Parathyroid adenoma (tissue), 2 donors: ENCODE measurements at regions not wholly inside any gene's neighbourhood (a gene's known extent, or its start where the extent isn't known, plus 50 kb on each side); places are given as distances from the start of the nearest gene placed in this dataset.

Experiments used
- H2AFZ ChIP-seq: fragments of 300-600 bp; sonication (generic); one replicate; pipeline ENCODE4 v1.7.0; 2017; ENCODE audit warnings: antibody characterized with exemption, mild to moderate bottlenecking
- H3K27ac ChIP-seq: fragments of 300-600 bp; sonication (generic); one replicate; pipeline ENCODE4 v1.7.0; 2017
- H3K27me3 ChIP-seq: fragments of 300-600 bp; sonication (generic); one replicate; pipeline ENCODE4 v1.7.0; 2017; ENCODE audit warnings: low read length; ENCODE audit not compliant: control insufficient read depth, insufficient read depth
- H3K36me3 ChIP-seq: fragments of 300-600 bp; sonication (generic); one replicate; pipeline ENCODE4 v1.7.0; 2017; ENCODE audit warnings: low read length; ENCODE audit not compliant: control insufficient read depth, insufficient read depth
- H3K4me1 ChIP-seq: fragments of 300-600 bp; sonication (generic); one replicate; pipeline ENCODE4 v1.7.0; 2017; ENCODE audit warnings: control low read depth
- H3K4me2 ChIP-seq: fragments of 300-600 bp; sonication (generic); one replicate; pipeline ENCODE4 v1.7.0; 2017; ENCODE audit warnings: low read length
- H3K4me3 ChIP-seq: fragments of 300-600 bp; sonication (generic); one replicate; pipeline ENCODE4 v1.7.0; 2017; ENCODE audit warnings: low read depth, low read length
- H3K79me2 ChIP-seq: fragments of 300-600 bp; sonication (generic); one replicate; pipeline ENCODE4 v1.7.0; 2017; ENCODE audit warnings: control low read depth
- H3K9ac ChIP-seq: fragments of 300-600 bp; sonication (generic); one replicate; pipeline ENCODE4 v1.7.0; 2017; ENCODE audit warnings: mild to moderate bottlenecking
- H3K9me3 ChIP-seq: fragments of 300-600 bp; sonication (generic); one replicate; pipeline ENCODE4 v1.7.0; 2017; ENCODE audit warnings: low read length; ENCODE audit not compliant: control insufficient read depth
- TF ChIP-seq, protein P1 (sequence below): fragments of 300-600 bp; sonication (generic); IDR thresholded peaks from one replicate; pipeline ENCODE4 v1.7.0; 2017; ENCODE audit warnings: antibody characterized with exemption, mild to moderate bottlenecking
- donor health status: primary hyperparathyroidism.

DNA sequence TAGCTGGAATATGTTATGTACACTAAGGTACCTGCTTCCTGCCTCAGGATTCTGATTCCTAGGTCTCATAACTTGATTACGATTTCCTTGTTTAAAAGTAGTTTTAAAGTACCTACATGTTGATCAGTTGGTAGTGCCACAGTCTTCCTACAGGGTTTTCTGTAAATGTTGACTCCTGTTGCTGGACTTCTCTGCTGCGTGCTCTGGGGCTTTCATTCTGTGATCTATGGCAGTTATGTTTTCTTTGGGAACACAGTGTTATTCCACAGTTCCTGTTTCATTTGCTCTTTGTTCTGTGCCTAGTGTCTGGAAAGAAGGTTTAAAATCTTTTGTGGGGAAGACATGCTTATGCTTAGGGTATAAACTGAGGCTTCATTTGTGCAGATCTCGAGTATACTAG lies 343.5 kb downstream of the PLK2 start:
- no peak overlapping the region for H3K27ac ChIP-seq
- H3K27me3 ChIP-seq: no peaks in the 10 kb centered on the region
- H3K4me2 ChIP-seq: no peak overlapping the region
- H3K9me3 ChIP-seq: no peaks in the 10 kb centered on the region
- H3K36me3 ChIP-seq: no peaks in the 10 kb centered on the region
- no peaks in the 10 kb centered on the region for H3K4me1 ChIP-seq
- H2AFZ ChIP-seq: no peak overlapping the region
- H3K9ac ChIP-seq: no peak overlapping the region
- H3K4me3 ChIP-seq: no peak overlapping the region
- TF ChIP-seq, protein P1, sequence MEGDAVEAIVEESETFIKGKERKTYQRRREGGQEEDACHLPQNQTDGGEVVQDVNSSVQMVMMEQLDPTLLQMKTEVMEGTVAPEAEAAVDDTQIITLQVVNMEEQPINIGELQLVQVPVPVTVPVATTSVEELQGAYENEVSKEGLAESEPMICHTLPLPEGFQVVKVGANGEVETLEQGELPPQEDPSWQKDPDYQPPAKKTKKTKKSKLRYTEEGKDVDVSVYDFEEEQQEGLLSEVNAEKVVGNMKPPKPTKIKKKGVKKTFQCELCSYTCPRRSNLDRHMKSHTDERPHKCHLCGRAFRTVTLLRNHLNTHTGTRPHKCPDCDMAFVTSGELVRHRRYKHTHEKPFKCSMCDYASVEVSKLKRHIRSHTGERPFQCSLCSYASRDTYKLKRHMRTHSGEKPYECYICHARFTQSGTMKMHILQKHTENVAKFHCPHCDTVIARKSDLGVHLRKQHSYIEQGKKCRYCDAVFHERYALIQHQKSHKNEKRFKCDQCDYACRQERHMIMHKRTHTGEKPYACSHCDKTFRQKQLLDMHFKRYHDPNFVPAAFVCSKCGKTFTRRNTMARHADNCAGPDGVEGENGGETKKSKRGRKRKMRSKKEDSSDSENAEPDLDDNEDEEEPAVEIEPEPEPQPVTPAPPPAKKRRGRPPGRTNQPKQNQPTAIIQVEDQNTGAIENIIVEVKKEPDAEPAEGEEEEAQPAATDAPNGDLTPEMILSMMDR: no peak
- H3K79me2 ChIP-seq: no peaks in the 10 kb centered on the region

DNA sequence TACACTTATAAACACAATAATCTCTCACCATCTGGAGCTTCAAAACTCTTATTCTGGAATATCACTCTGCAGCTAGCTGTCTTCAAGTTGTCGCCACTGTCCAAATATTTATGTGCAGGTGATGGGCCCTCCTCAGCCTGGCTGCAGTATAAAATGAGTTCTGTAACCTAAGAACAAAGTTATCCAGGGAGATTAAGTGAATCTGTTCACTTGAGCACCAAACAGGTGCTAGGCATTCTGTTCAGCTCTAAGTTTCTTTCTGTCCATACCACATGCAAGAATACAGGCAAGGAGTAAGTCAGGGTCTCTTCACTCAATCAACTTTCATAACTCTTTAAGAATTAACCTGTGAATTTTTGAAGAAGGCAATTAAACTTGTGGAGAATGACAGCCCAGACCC lies 344.1 kb downstream of the PLK2 start:
- H3K4me1 ChIP-seq: no peaks in the 10 kb centered on the region
- H3K79me2 ChIP-seq: no peaks in the 10 kb centered on the region
- H3K4me2 ChIP-seq: no peak overlapping the region
- no peak overlapping the region for H3K4me3 ChIP-seq
- TF ChIP-seq, protein P1: no peak
- H3K9me3 ChIP-seq: no peaks in the 10 kb centered on the region
- H3K9ac ChIP-seq: no peak overlapping the region
- H2AFZ ChIP-seq: no peak overlapping the region
- H3K36me3 ChIP-seq: no peaks in the 10 kb centered on the region
- H3K27me3 ChIP-seq: no peaks in the 10 kb centered on the region
- no peak overlapping the region for H3K27ac ChIP-seq

DNA sequence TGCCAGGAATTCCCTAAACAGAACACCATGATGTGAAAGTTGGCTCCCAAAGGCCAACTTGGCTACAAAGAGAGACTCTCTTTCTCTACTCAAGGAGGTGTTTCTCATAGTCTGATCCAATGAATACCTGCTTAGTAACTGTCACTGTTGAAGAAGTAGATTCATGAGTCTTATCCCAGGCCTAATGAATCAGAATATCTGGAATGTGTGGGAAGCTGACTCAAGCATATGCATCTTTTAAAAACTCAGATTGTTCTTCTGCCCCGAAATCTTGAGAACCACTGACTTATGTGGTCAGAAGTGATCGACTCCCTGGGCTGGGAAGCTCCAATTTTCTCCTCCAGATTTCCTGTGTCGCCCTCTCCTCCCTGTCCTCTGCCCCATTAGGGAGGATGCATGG lies 345.6 kb downstream of the PLK2 start:
- no peak overlapping the region for H3K27ac ChIP-seq
- H3K9ac ChIP-seq: no peak overlapping the region
- H3K4me1 ChIP-seq: no peaks in the 10 kb centered on the region
- no peaks in the 10 kb centered on the region for H3K9me3 ChIP-seq
- TF ChIP-seq, protein P1: no peak
- H3K4me2 ChIP-seq: no peak overlapping the region
- no peak overlapping the region for H3K4me3 ChIP-seq
- no peak overlapping the region for H2AFZ ChIP-seq
- no peaks in the 10 kb centered on the region for H3K36me3 ChIP-seq
- H3K27me3 ChIP-seq: no peaks in the 10 kb centered on the region
- H3K79me2 ChIP-seq: no peaks in the 10 kb centered on the region

DNA sequence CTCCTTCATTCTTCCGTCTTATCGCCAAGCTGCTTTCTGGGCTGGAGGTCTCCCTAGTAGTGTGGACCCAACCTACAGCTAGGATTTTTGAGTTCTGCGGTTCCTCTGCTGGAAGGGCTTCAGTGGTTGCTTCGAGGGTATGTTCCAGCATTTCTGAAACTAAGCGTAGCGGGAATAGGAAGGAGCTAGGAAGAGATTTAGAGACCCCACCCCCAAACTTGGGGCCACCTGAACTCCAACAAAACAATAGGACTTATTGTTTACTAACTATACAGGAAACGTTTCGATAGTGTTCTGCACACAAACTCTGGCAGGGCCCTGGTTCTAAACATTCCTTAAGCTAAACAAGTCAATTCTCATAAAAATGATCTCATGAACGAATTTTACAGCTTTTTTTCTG lies 346.7 kb downstream of the PLK2 start:
- no peak overlapping the region for H3K27ac ChIP-seq
- no peak overlapping the region for H3K4me3 ChIP-seq
- no peaks in the 10 kb centered on the region for H3K27me3 ChIP-seq
- TF ChIP-seq, protein P1: no peak
- H3K4me2 ChIP-seq: no peak overlapping the region
- no peaks in the 10 kb centered on the region for H3K79me2 ChIP-seq
- H3K9ac ChIP-seq: no peak overlapping the region
- no peaks in the 10 kb centered on the region for H3K36me3 ChIP-seq
- no peaks in the 10 kb centered on the region for H3K4me1 ChIP-seq
- no peaks in the 10 kb centered on the region for H3K9me3 ChIP-seq
- no peak overlapping the region for H2AFZ ChIP-seq

DNA sequence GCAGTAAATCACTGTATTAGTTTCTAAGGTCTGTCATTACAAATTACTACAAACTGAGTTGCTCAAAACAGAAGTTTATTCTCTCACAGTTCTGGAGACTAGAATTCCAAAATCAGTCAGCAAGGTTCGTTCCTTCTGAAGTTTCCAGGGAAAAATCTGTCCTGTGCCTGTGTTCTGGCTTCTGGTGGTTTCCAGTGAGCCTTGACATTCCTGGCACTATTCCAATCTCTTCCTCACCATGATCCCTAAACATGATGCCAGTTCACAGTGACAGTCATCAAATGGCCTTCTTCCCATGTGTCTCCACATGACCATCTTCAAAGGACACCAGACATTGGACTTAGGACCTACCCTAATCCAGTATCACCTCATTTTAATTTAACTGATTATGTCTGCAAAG lies 351.4 kb downstream of the PLK2 start:
- H3K4me1 ChIP-seq: no peaks in the 10 kb centered on the region
- no peak overlapping the region for H2AFZ ChIP-seq
- H3K36me3 ChIP-seq: no peaks in the 10 kb centered on the region
- TF ChIP-seq, protein P1: no peak
- no peaks in the 10 kb centered on the region for H3K27me3 ChIP-seq
- H3K79me2 ChIP-seq: no peaks in the 10 kb centered on the region
- H3K27ac ChIP-seq: no peak overlapping the region
- no peak overlapping the region for H3K9ac ChIP-seq
- no peak overlapping the region for H3K4me3 ChIP-seq
- H3K4me2 ChIP-seq: no peak overlapping the region
- no peaks in the 10 kb centered on the region for H3K9me3 ChIP-seq
